HEK293T (cell line): ENCODE measurements at regions not wholly inside any gene's neighbourhood (a gene's known extent, or its start where the extent isn't known, plus 50 kb on each side); places are given as distances from the start of the nearest gene placed in this dataset.

Experiments used
- CTCF ChIA-PET: fragments of 350-600 bp; formaldehyde crosslinking; extraction: SDS; loops from one replicate; lab custom pipeline; 2021; ENCODE audit warnings: antibody characterized with exemption, inconsistent platforms; lab: Yijun Ruan, JAX
- POLR2A ChIA-PET: fragments of 350-600 bp; formaldehyde crosslinking; extraction: SDS; loops from one replicate; lab custom pipeline; 2020; ENCODE audit warnings: antibody characterized with exemption, inconsistent platforms; lab: Yijun Ruan, JAX
- DNase-seq: peaks from one replicate; pipeline ENCODE4 v3.0.0; 2012; ENCODE audit warnings: mixed read lengths; ENCODE audit errors: extremely low spot score
- ARNT ChIP-seq: fragments of 450-650 bp; IDR thresholded peaks from 2 replicates; pipeline ENCODE4 v1.6.1; 2017; ENCODE audit warnings: mild to moderate bottlenecking
- BHLHE40 ChIP-seq: fragments of 450-650 bp; IDR thresholded peaks from 2 replicates; pipeline ENCODE4 v1.6.1; 2016; ENCODE audit warnings: mild to moderate bottlenecking, moderate library complexity, borderline replicate concordance
- CTBP1 ChIP-seq: fragments of 450-650 bp; IDR thresholded peaks from 2 replicates; pipeline ENCODE4 v1.6.1; 2016; ENCODE audit warnings: borderline replicate concordance
- ELF4 ChIP-seq: fragments of 450-650 bp; IDR thresholded peaks from 2 replicates; pipeline ENCODE4 v1.6.1; 2017; ENCODE audit warnings: antibody characterized with exemption
- FOXA1 ChIP-seq: fragments of 450-650 bp; IDR thresholded peaks from 2 replicates; pipeline ENCODE4 v1.6.1; 2016; ENCODE audit warnings: mild to moderate bottlenecking
- FOXK2 ChIP-seq: fragments of 450-650 bp; IDR thresholded peaks from 2 replicates; pipeline ENCODE4 v1.6.1; 2016; ENCODE audit warnings: mild to moderate bottlenecking
- FOXM1 ChIP-seq: fragments of 450-650 bp; IDR thresholded peaks from 2 replicates; pipeline ENCODE4 v1.6.1; 2017; ENCODE audit warnings: mild to moderate bottlenecking, borderline replicate concordance
- HDGF ChIP-seq: fragments of 450-650 bp; IDR thresholded peaks from 2 replicates; pipeline ENCODE4 v1.6.1; 2017; ENCODE audit warnings: antibody characterized with exemption, borderline replicate concordance
- L3MBTL2 ChIP-seq: fragments of 450-650 bp; conservative IDR thresholded peaks from 2 replicates; pipeline ENCODE4 v1.6.1; 2016; ENCODE audit warnings: mild to moderate bottlenecking
- LEF1 ChIP-seq: fragments of 450-650 bp; IDR thresholded peaks from 2 replicates; pipeline ENCODE4 v1.6.1; 2017; ENCODE audit warnings: mild to moderate bottlenecking, borderline replicate concordance
- NFRKB ChIP-seq: fragments of 450-650 bp; IDR thresholded peaks from 2 replicates; pipeline ENCODE4 v1.6.1; 2016; ENCODE audit warnings: mild to moderate bottlenecking, moderate library complexity
- PKNOX1 ChIP-seq: fragments of 450-650 bp; IDR thresholded peaks from 2 replicates; pipeline ENCODE4 v1.6.1; 2016
- SP1 ChIP-seq: fragments of 450-650 bp; IDR thresholded peaks from 2 replicates; pipeline ENCODE4 v1.6.1; 2017
- SUZ12 ChIP-seq: fragments of 450-650 bp; IDR thresholded peaks from 2 replicates; pipeline ENCODE4 v1.6.1; 2016; ENCODE audit warnings: mild to moderate bottlenecking
- TARDBP ChIP-seq: fragments of 450-650 bp; IDR thresholded peaks from 2 replicates; pipeline ENCODE4 v1.6.1; 2016
- ZNF384 ChIP-seq: fragments of 450-650 bp; IDR thresholded peaks from 2 replicates; pipeline ENCODE4 v1.6.1; 2016

- TF ChIP-seq BHLHE40 (no peak), ARNT (no peak), CTBP1 (no peak), NFRKB (no peak), ZNF384 (no peak), SUZ12 (no peak), FOXA1 (no peak), TARDBP (no peak), ELF4 (no peak), SP1 (no peak)
- no peak for DNase-seq
- POLR2A ChIA-PET = no interaction called here
- CTCF ChIA-PET = no interaction called here
These were observed 153.4 kb downstream of the PIK3R1 start for GRCh38 chr5:68369023-68369359.

GRCh38 chr5:68369457-68370125, 154.0 kb downstream of the PIK3R1 start:
- TF ChIP-seq PKNOX1 = no peak
- TF ChIP-seq SUZ12 = no peak
- TF ChIP-seq HDGF = no peak
- no peak for TF ChIP-seq FOXA1
- TF ChIP-seq LEF1 = no peak
- TF ChIP-seq NFRKB = no peak
- TF ChIP-seq FOXM1 = no peak
- TF ChIP-seq SP1 = no peak
- TF ChIP-seq TARDBP = no peak
- no peak for TF ChIP-seq ARNT
- no peak for TF ChIP-seq CTBP1
- TF ChIP-seq BHLHE40 = no peak
- no peak for TF ChIP-seq ZNF384
- TF ChIP-seq ELF4 = no peak
- no peak for TF ChIP-seq FOXK2
- TF ChIP-seq L3MBTL2 = no peak
- CTCF ChIA-PET = no interaction called here
- POLR2A ChIA-PET = no interaction called here
- no peak for DNase-seq

- CTCF ChIA-PET = interaction anchor here (1.0 kb wide), 1 partner anchor 84 kb away, joined by 5 read pairs; no protein-coding TSS in a partner anchor
- TF ChIP-seq FOXM1 (no peak), FOXK2 (no peak), ARNT (no peak), L3MBTL2 (no peak)
These were observed 154.6 kb downstream of the PIK3R1 start for GRCh38 chr5:68370196-68370595.

GRCh38 chr5:68371607-68372006, 156.1 kb downstream of the PIK3R1 start:
- CTCF ChIA-PET = no interaction called here
- POLR2A ChIA-PET = no interaction called here
- no peak for DNase-seq

More at GRCh38 chr5:68370196-68370595, 154.6 kb downstream of the PIK3R1 start:
- no peak for DNase-seq
- POLR2A ChIA-PET = no interaction called here

GRCh38 chr5:68372161-68372560, 156.6 kb downstream of the PIK3R1 start:
- DNase-seq = no peak
- CTCF ChIA-PET = no interaction called here
- TF ChIP-seq BHLHE40 = no peak
- TF ChIP-seq ARNT = no peak
- no peak for TF ChIP-seq ELF4
- TF ChIP-seq SUZ12 = no peak
- no peak for TF ChIP-seq L3MBTL2
- POLR2A ChIA-PET = no interaction called here

More at GRCh38 chr5:68371607-68372006, 156.1 kb downstream of the PIK3R1 start:
- no peak for TF ChIP-seq ARNT
- TF ChIP-seq ZNF384 = no peak
- no peak for TF ChIP-seq PKNOX1
- TF ChIP-seq TARDBP = no peak
- TF ChIP-seq FOXM1 = no peak
- no peak for TF ChIP-seq BHLHE40

- ChIA-PET CTCF (no interaction called here), POLR2A (no interaction called here)
- no peak for DNase-seq
- TF ChIP-seq ARNT (no peak), NFRKB (no peak), HDGF (no peak), CTBP1 (no peak), TARDBP (no peak), BHLHE40 (no peak), L3MBTL2 (no peak), ZNF384 (no peak), PKNOX1 (no peak), LEF1 (no peak), FOXM1 (no peak), SP1 (no peak), ELF4 (no peak), FOXA1 (no peak), FOXK2 (no peak), SUZ12 (no peak)
These were observed 157.5 kb downstream of the PIK3R1 start for GRCh38 chr5:68373050-68373449.
